ENCODE measurements at regions not wholly inside any gene's neighbourhood (a gene's known extent, or its start where the extent isn't known, plus 50 kb on each side); places are given as distances from the start of the nearest gene placed in this dataset.

- TF ChIP-seq RAD21 (IDR thresholded peaks at IDR 0.05) (no peak), CTCF (IDR thresholded peaks at IDR 0.05; ENCODE audit: low read depth, low read length, missing input control) (no peak), HNF4G (IDR thresholded peaks at IDR 0.05) (no peak), TAF1 (conservative IDR thresholded peaks at IDR 0.05) (no peak), ATF3 (IDR thresholded peaks at IDR 0.05) (no peak), EGR1 (IDR thresholded peaks at IDR 0.05; ENCODE audit: low read depth in 2 of 2) (no peak), ZBTB33 (IDR thresholded peaks at IDR 0.05) (no peak), MAX (IDR thresholded peaks at IDR 0.05) (no peak), JUND (IDR thresholded peaks at IDR 0.05) (no peak), GABPA (IDR thresholded peaks at IDR 0.05 in 1 of 2, conservative IDR thresholded peaks at IDR 0.05 in 1 of 2) (no peak), REST (IDR thresholded peaks at IDR 0.05) (no peak)
Observed at GRCh38 chr12:18824287-18824686, 86.4 kb downstream of the CAPZA3 start.

Measured in liver (tissue), 3 donors.